ENCODE measurements at regions not wholly inside any gene's neighbourhood (a gene's known extent, or its start where the extent isn't known, plus 50 kb on each side); places are given as distances from the start of the nearest gene placed in this dataset.

GRCh38 chr6:166693880-166694279 lies 66.8 kb upstream of the RPS6KA2 start:
- H4K20me1 ChIP-seq, result no peaks in the 10 kb centered on the region; the same call in 1 of the 2 replicates
- H3K4me1 ChIP-seq, result peaks cover 72% of the 10 kb centered on the region

GRCh38 chr6:166692723-166693302 lies 65.8 kb upstream of the RPS6KA2 start:
- Histone ChIP-seq H3K27me3 (no peaks in the 10 kb centered on the region), H3K9ac (no peak overlapping the region), H3K4me1 (peaks cover 72% of the 10 kb centered on the region), H3K27ac (no peak overlapping the region), H3K9me3 (no peaks in the 10 kb centered on the region), H4K20me1 (no peaks in the 10 kb centered on the region; the same call in 1 of the 2 replicates), H3K4me3 (no peak overlapping the region), H3K36me3 (no peaks in the 10 kb centered on the region), H3K4me2 (no peak overlapping the region)
- no peak for TF ChIP-seq Cebpa-rat (IDR thresholded peaks at IDR 0.05)

More at GRCh38 chr6:166693880-166694279, 66.8 kb upstream of the RPS6KA2 start:
- Histone ChIP-seq H3K9ac (no peak overlapping the region), H3K4me2 (no peak overlapping the region), H3K9me3 (no peaks in the 10 kb centered on the region), H3K4me3 (no peak overlapping the region), H3K36me3 (no peaks in the 10 kb centered on the region), H3K27ac (no peak overlapping the region), H3K27me3 (no peaks in the 10 kb centered on the region)
- TF ChIP-seq Cebpa-rat (IDR thresholded peaks at IDR 0.05), result no peak

- H3K4me1 ChIP-seq, result peaks cover 72% of the 10 kb centered on the region
- H3K4me2 ChIP-seq, result peak overlapping the region; percentile 80
- H3K9ac ChIP-seq, result no peak overlapping the region
- no peaks in the 10 kb centered on the region for H3K36me3 ChIP-seq
- no peaks in the 10 kb centered on the region; the same call in 1 of the 2 replicates for H4K20me1 ChIP-seq
- H3K4me3 ChIP-seq, result no peak overlapping the region
- no peak overlapping the region for H3K27ac ChIP-seq
- no peak for TF ChIP-seq Cebpa-rat (IDR thresholded peaks at IDR 0.05)
- H3K9me3 ChIP-seq, result no peaks in the 10 kb centered on the region
- no peaks in the 10 kb centered on the region for H3K27me3 ChIP-seq
Observed at GRCh38 chr6:166691746-166692145, 64.7 kb upstream of the RPS6KA2 start.

GRCh38 chr6:166691199-166691598 lies 64.1 kb upstream of the RPS6KA2 start:
- Histone ChIP-seq H3K27me3 (no peaks in the 10 kb centered on the region), H3K4me1 (peaks cover 70% of the 10 kb centered on the region), H3K36me3 (no peaks in the 10 kb centered on the region), H3K9ac (no peak overlapping the region), H3K27ac (no peak overlapping the region), H4K20me1 (no peaks in the 10 kb centered on the region; the same call in 1 of the 2 replicates), H3K9me3 (no peaks in the 10 kb centered on the region), H3K4me3 (no peak overlapping the region), H3K4me2 (peak overlapping the region; percentile 80)
- no peak for TF ChIP-seq Cebpa-rat (IDR thresholded peaks at IDR 0.05)

GRCh38 chr6:166689687-166690086 lies 62.6 kb upstream of the RPS6KA2 start:
- Histone ChIP-seq H3K9me3 (no peaks in the 10 kb centered on the region), H3K4me1 (peaks cover 65% of the 10 kb centered on the region)
- TF ChIP-seq Cebpa-rat (IDR thresholded peaks at IDR 0.05), result no peak

GRCh38 chr6:166688901-166689300 lies 61.9 kb upstream of the RPS6KA2 start:
- no peaks in the 10 kb centered on the region for H3K9me3 ChIP-seq
- H3K27ac ChIP-seq, result no peak overlapping the region
- peak overlapping the region; percentile 80 for H3K4me2 ChIP-seq
- H3K27me3 ChIP-seq, result no peaks in the 10 kb centered on the region
- H3K36me3 ChIP-seq, result no peaks in the 10 kb centered on the region
- no peak for TF ChIP-seq Cebpa-rat (IDR thresholded peaks at IDR 0.05)
- H4K20me1 ChIP-seq, result no peaks in the 10 kb centered on the region; the same call in 1 of the 2 replicates
- no peak overlapping the region for H3K9ac ChIP-seq
- no peak overlapping the region for H3K4me3 ChIP-seq
- peaks cover 65% of the 10 kb centered on the region for H3K4me1 ChIP-seq

More at GRCh38 chr6:166689687-166690086, 62.6 kb upstream of the RPS6KA2 start:
- peak overlapping the region; percentile 80 for H3K4me2 ChIP-seq
- H3K9ac ChIP-seq, result no peak overlapping the region
- no peak overlapping the region for H3K4me3 ChIP-seq
- no peaks in the 10 kb centered on the region; the same call in 1 of the 2 replicates for H4K20me1 ChIP-seq
- no peaks in the 10 kb centered on the region for H3K36me3 ChIP-seq
- no peak overlapping the region; the same call in 1 of the 2 replicates for H3K27ac ChIP-seq
- H3K27me3 ChIP-seq, result no peaks in the 10 kb centered on the region

GRCh38 chr6:166687879-166688205 lies 60.8 kb upstream of the RPS6KA2 start:
- Histone ChIP-seq H3K4me1 (peaks cover 62% of the 10 kb centered on the region), H4K20me1 (no peaks in the 10 kb centered on the region; the same call in 1 of the 2 replicates), H3K36me3 (no peaks in the 10 kb centered on the region), H3K4me3 (no peak overlapping the region), H3K9me3 (no peaks in the 10 kb centered on the region), H3K4me2 (peak overlapping the region; percentile 80), H3K9ac (no peak overlapping the region), H3K27me3 (no peaks in the 10 kb centered on the region), H3K27ac (no peak overlapping the region)
- TF ChIP-seq Cebpa-rat (IDR thresholded peaks at IDR 0.05), result no peak

GRCh38 chr6:166687070-166687878 lies 60.2 kb upstream of the RPS6KA2 start:
- no peaks in the 10 kb centered on the region for H3K9me3 ChIP-seq
- peaks cover 59% of the 10 kb centered on the region for H3K4me1 ChIP-seq
- no peaks in the 10 kb centered on the region for H3K36me3 ChIP-seq
- no peaks in the 10 kb centered on the region; the same call in 1 of the 2 replicates for H4K20me1 ChIP-seq
- no peaks in the 10 kb centered on the region for H3K27me3 ChIP-seq
- no peak for TF ChIP-seq Cebpa-rat (IDR thresholded peaks at IDR 0.05)
- H3K4me2 ChIP-seq, result peak overlapping the region; percentile 80
- no peak overlapping the region for H3K4me3 ChIP-seq
- H3K9ac ChIP-seq, result no peak overlapping the region
- no peak overlapping the region for H3K27ac ChIP-seq

- no peak for TF ChIP-seq Cebpa-rat (IDR thresholded peaks at IDR 0.05)
- H3K4me2 ChIP-seq, result no peak overlapping the region
- no peaks in the 10 kb centered on the region for H3K27me3 ChIP-seq
- no peaks in the 10 kb centered on the region; the same call in 1 of the 2 replicates for H4K20me1 ChIP-seq
- no peak overlapping the region for H3K27ac ChIP-seq
- no peaks in the 10 kb centered on the region for H3K9me3 ChIP-seq
- H3K36me3 ChIP-seq, result no peaks in the 10 kb centered on the region
- H3K9ac ChIP-seq, result no peak overlapping the region
- H3K4me1 ChIP-seq, result peaks cover 49% of the 10 kb centered on the region
- H3K4me3 ChIP-seq, result no peak overlapping the region
Observed at GRCh38 chr6:166686317-166686716, 59.3 kb upstream of the RPS6KA2 start.

GRCh38 chr6:166684866-166685265 lies 57.8 kb upstream of the RPS6KA2 start:
- Histone ChIP-seq H3K4me1 (peaks cover 35% of the 10 kb centered on the region), H3K27me3 (no peaks in the 10 kb centered on the region), H3K9ac (no peak overlapping the region), H3K4me3 (no peak overlapping the region), H3K27ac (no peak overlapping the region), H3K36me3 (no peaks in the 10 kb centered on the region), H3K4me2 (no peak overlapping the region), H3K9me3 (peaks cover 8% of the 10 kb centered on the region), H4K20me1 (no peaks in the 10 kb centered on the region; the same call in 1 of the 2 replicates)
- TF ChIP-seq Cebpa-rat (IDR thresholded peaks at IDR 0.05), result no peak

Measured in BLaER1 (cell line).